HepG2 (cell line): ENCODE measurements at regions not wholly inside any gene's neighbourhood (a gene's known extent, or its start where the extent isn't known, plus 50 kb on each side); places are given as distances from the start of the nearest gene placed in this dataset.

Experiments used
- ATAC-seq: fragments of 200-7000 bp; cut with Tn5 transposase; 3 replicates; pipeline ENCODE4 v1.9.1; 2020; ENCODE audit warnings: mild to moderate bottlenecking, moderate library complexity
- BruUV-seq: library from RNA; stranded (reverse); fragments of 400-500 nt; replicated peaks from 2 replicates; lab custom pipeline; 2021; lab: Mats Ljungman, UMichigan
- CTCF ChIA-PET: fragments of 300-600 bp; formaldehyde crosslinking; extraction: SDS; loops from one replicate; lab custom pipeline; 2021; ENCODE audit warnings: low total read pairs, inconsistent platforms, low intra/inter-chr PET ratio; lab: Yijun Ruan, JAX
- POLR2A ChIA-PET: fragments of 350-600 bp; sonication (Branson Sonifier 250); formaldehyde crosslinking; loops from one replicate; lab custom pipeline; 2020; ENCODE audit warnings: antibody characterized with exemption, inconsistent platforms; lab: Yijun Ruan, JAX
- DNase-seq: peaks from one replicate; pipeline ENCODE4 v3.0.0-alpha.2; 2015; ENCODE audit warnings: low spot score
- FAIRE-seq: peaks from 3 replicates; lab custom pipeline; 2011; peaks lifted over from hg19 to GRCh38; lab: Jason Lieb, UNC
- H2AFZ ChIP-seq: one replicate; pipeline ENCODE4 v1.6.1; 2011; ENCODE audit warnings: low read length, inconsistent platforms
- H3K27ac ChIP-seq: fragments of 300-600 bp; 3 replicates; pipeline ENCODE4 v1.8.0; 2011; ENCODE audit warnings: mixed run types, mild to moderate bottlenecking, mixed read lengths, low read length, inconsistent platforms; ENCODE audit not compliant: insufficient read depth; ENCODE audit errors: extremely low read length
- H3K27me3 ChIP-seq, 2 experiments: fragments of 200-600 bp in 1 of 2; 2 replicates in 1 of 2; 3 replicates in 1 of 2; pipeline versions ENCODE4 v1.6.0 to v1.8.0; 2011; ENCODE audit warnings: low read length in 2 of 2, mild to moderate bottlenecking in 2 of 2, moderate library complexity in 2 of 2, inconsistent platforms in 1 of 2; ENCODE audit not compliant: insufficient read depth in 2 of 2, control insufficient read depth in 1 of 2
- H3K36me3 ChIP-seq, 2 experiments: fragments of 200-600 bp in 1 of 2; replicated peaks in 1 of 2; 2 replicates in 1 of 2; 3 replicates in 1 of 2; pipeline versions ENCODE4 v1.5.1 to v1.8.0; 2011; ENCODE audit warnings: low read length in 2 of 2, inconsistent platforms in 1 of 2; ENCODE audit not compliant: insufficient read depth in 2 of 2, control insufficient read depth in 1 of 2
- H3K4me1 ChIP-seq: 2 replicates; pipeline ENCODE4 v1.5.1; 2012; ENCODE audit warnings: low read length, inconsistent platforms; ENCODE audit not compliant: insufficient read depth
- H3K4me2 ChIP-seq: 2 replicates; pipeline ENCODE4 v1.6.0; 2011; ENCODE audit warnings: low read depth, low read length, inconsistent platforms
- H3K4me3 ChIP-seq, 3 experiments: fragments of 200-600 bp in 1 of 3; sonication (generic), shearing (Covaris generic) in 1 of 3; replicated peaks in 1 of 3; 2 replicates each; pipeline ENCODE4 v1.5.1; 2011 to 2016; ENCODE audit warnings: low read length in 3 of 3, inconsistent platforms in 2 of 3, low read depth in 2 of 3, mild to moderate bottlenecking in 2 of 3, control low read depth in 1 of 3, mixed read lengths in 1 of 3; ENCODE audit not compliant: insufficient read depth in 1 of 3
- H3K79me2 ChIP-seq: one replicate; pipeline ENCODE4 v1.6.1; 2011; ENCODE audit warnings: low read length, inconsistent platforms; ENCODE audit not compliant: insufficient read depth
- H3K9ac ChIP-seq: 2 replicates; pipeline ENCODE4 v1.6.0; 2011; ENCODE audit warnings: mild to moderate bottlenecking, low read depth, low read length, inconsistent platforms; ENCODE audit not compliant: insufficient read depth
- H3K9me3 ChIP-seq: 2 replicates; pipeline ENCODE4 v1.5.1; 2012; ENCODE audit warnings: mild to moderate bottlenecking, low read length
- H4K20me1 ChIP-seq: 2 replicates; pipeline ENCODE4 v1.6.0; 2011; ENCODE audit warnings: inconsistent platforms, mild to moderate bottlenecking, low read length, moderate library complexity; ENCODE audit not compliant: insufficient read depth
- JARID2 ChIP-seq: sonication (generic); formaldehyde crosslinking; IDR thresholded peaks from 2 replicates; pipeline ENCODE4 v1.8.1; 2023; ENCODE audit warnings: missing genetic modification reagents, inconsistent platforms; ENCODE audit not compliant: insufficient replicate concordance
- YEATS4 ChIP-seq: sonication (generic); formaldehyde crosslinking; IDR thresholded peaks from 2 replicates; pipeline ENCODE4 v1.4.0; 2020; ENCODE audit warnings: missing genetic modification reagents, borderline replicate concordance
- ZNF570 ChIP-seq: sonication (generic); formaldehyde crosslinking; IDR thresholded peaks from 2 replicates; pipeline ENCODE4 v1.4.0; 2020; ENCODE audit warnings: mild to moderate bottlenecking, missing genetic modification reagents, borderline replicate concordance
- ZSCAN31 ChIP-seq: sonication (generic); formaldehyde crosslinking; IDR thresholded peaks from 2 replicates; pipeline ENCODE4 v1.5.0; 2020; ENCODE audit warnings: low read depth, mild to moderate bottlenecking, missing genetic modification reagents
- WGBS: methylation state at CpG from one replicate; pipeline ENCODE4 v1.1.6; 2017; ENCODE audit warnings: low lambda C conversion rate; 5-methylcytosine and 5-hydroxymethylcytosine counted together
- in situ Hi-C: cut with HindIII; loops from 2 replicates; pipeline ENCODE4 v1.10.0; 2017; ENCODE audit warnings: low pct_unique_long_range_greater_than_20kb; ENCODE audit not compliant: extremely low pct_ligation_motif_present
- intact Hi-C: fragments of 100-400 bp; cut with micrococcal nuclease; formaldehyde crosslinking; loops from one replicate; pipeline ENCODE4 v1.10.0; 2022; ENCODE audit not compliant: unreplicated experiment
- TF ChIP-seq, protein P1 (sequence below): sonication (generic); formaldehyde crosslinking; IDR thresholded peaks from 2 replicates; pipeline ENCODE4 v1.5.0; 2020; ENCODE audit warnings: missing genetic modification reagents, mild to moderate bottlenecking, borderline replicate concordance
- TF ChIP-seq, protein P2 (sequence below): sonication (generic); formaldehyde crosslinking; IDR thresholded peaks from 2 replicates; pipeline ENCODE4 v1.8.0; 2022; ENCODE audit warnings: missing genetic modification reagents, mild to moderate bottlenecking, moderate library complexity, borderline replicate concordance
- TF ChIP-seq, protein P3 (sequence below): conservative IDR thresholded peaks from 2 replicates; pipeline ENCODE4 v1.6.1; 2018; ENCODE audit warnings: missing genetic modification reagents
- TF ChIP-seq, protein P4 (sequence below): sonication (generic); formaldehyde crosslinking; IDR thresholded peaks from 2 replicates; pipeline ENCODE4 v1.5.0; 2020; ENCODE audit warnings: mild to moderate bottlenecking, missing genetic modification reagents
- TF ChIP-seq, protein P5 (sequence below): sonication (generic); IDR thresholded peaks from 2 replicates; pipeline ENCODE4 v1.6.1; 2016; ENCODE audit warnings: low read depth, borderline replicate concordance

DNA sequence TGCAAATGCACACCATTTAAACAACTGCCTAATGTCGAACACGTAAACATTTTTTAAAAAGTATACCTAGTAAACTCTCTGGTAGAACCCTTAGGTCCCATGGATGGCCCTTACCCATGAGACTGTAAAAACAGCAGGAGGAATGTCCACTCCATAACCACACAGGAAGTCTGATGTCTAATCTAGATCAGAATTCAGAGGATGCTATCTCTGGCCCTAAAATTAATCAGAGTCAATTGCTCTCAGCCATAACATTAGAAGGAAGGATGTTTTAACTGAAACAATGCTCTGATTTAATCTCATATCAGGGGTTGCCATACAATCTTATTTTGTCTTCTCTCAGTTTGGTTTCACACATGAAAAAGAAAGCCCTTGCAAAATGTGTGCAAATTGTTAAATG, 416.3 kb upstream of the PIK3C3 start:
- Histone ChIP-seq H3K79me2 (no peaks in the 10 kb centered on the region), H3K4me1 (no peaks in the 10 kb centered on the region), H4K20me1 (no peaks in the 10 kb centered on the region), H3K27ac (no peak overlapping the region), H3K27me3 (no peaks in the 10 kb centered on the region), H3K9me3 (no peaks in the 10 kb centered on the region), H3K4me2 (no peak overlapping the region), H3K9ac (no peak overlapping the region), H3K36me3 (no peaks in the 10 kb centered on the region), H2AFZ (no peak overlapping the region), H3K4me3 (no peak overlapping the region)
- FAIRE-seq (no peak), DNase-seq (no peak), ATAC-seq (no peak)
- in situ Hi-C loops, result no loop called here
- ChIA-PET POLR2A (no interaction called here), CTCF (no interaction called here)
- intact Hi-C loops, result no loop called here
- 0% methylated on average over 2 of the region's 2 CpGs for WGBS
- BruUV-seq, result no TSS peak
- TF ChIP-seq ZSCAN31 (CRISPR knock-in tag), result no peak
- no peak for TF ChIP-seq ZNF570

DNA sequence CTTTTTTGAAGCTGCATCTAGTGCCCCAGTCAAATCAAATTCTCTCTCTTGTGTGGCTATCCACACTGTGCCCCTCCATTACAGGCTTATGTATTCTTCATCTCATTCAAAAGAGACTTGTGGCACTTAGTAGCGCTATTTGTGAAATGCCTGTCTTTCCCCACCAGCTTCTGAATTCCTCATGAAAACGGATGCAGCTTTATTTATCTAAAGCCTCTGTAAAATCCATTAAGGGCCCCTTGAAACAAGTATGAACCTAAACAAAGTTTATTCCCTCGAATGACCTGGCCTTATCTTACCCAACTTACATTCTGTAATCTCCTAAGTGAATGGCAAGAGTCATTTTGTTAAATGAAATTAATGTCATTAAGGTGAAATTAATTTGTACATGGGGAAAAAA, 417.4 kb upstream of the PIK3C3 start:
- no peaks in the 10 kb centered on the region for H3K79me2 ChIP-seq
- H3K27ac ChIP-seq, result no peak overlapping the region
- H3K4me2 ChIP-seq, result no peak overlapping the region
- ChIA-PET POLR2A (no interaction called here), CTCF (no interaction called here)
- no peak overlapping the region for H3K9ac ChIP-seq
- H3K36me3 ChIP-seq, result no peaks in the 10 kb centered on the region
- in situ Hi-C loops, result no loop called here
- no peak for ATAC-seq
- no peak overlapping the region for H3K4me3 ChIP-seq
- H4K20me1 ChIP-seq, result no peaks in the 10 kb centered on the region
- 2% methylated on average over 3 of the region's 3 CpGs for whole genome bisulfite sequencing
- no peaks in the 10 kb centered on the region for H3K9me3 ChIP-seq
- no TSS peak for BruUV-seq
- no peaks in the 10 kb centered on the region for H3K4me1 ChIP-seq
- intact Hi-C loops, result no loop called here
- FAIRE-seq, result no peak
- no peak overlapping the region for H2AFZ ChIP-seq
- no peak for DNase-seq
- no peaks in the 10 kb centered on the region for H3K27me3 ChIP-seq
- TF ChIP-seq YEATS4 (CRISPR knock-in tag), result no peak
- TF ChIP-seq, protein P1, sequence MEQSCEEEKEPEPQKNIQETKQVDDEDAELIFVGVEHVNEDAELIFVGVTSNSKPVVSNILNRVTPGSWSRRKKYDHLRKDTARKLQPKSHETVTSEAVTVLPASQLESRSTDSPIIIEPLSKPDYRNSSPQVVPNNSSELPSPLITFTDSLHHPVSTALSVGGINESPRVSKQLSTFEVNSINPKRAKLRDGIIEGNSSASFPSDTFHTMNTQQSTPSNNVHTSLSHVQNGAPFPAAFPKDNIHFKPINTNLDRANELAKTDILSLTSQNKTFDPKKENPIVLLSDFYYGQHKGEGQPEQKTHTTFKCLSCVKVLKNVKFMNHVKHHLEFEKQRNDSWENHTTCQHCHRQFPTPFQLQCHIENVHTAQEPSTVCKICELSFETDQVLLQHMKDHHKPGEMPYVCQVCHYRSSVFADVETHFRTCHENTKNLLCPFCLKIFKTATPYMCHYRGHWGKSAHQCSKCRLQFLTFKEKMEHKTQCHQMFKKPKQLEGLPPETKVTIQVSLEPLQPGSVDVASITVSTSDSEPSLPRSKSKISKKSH (CRISPR knock-in tag), result no peak
- no peak for TF ChIP-seq JARID2 (CRISPR knock-in tag)
- TF ChIP-seq, protein P2, sequence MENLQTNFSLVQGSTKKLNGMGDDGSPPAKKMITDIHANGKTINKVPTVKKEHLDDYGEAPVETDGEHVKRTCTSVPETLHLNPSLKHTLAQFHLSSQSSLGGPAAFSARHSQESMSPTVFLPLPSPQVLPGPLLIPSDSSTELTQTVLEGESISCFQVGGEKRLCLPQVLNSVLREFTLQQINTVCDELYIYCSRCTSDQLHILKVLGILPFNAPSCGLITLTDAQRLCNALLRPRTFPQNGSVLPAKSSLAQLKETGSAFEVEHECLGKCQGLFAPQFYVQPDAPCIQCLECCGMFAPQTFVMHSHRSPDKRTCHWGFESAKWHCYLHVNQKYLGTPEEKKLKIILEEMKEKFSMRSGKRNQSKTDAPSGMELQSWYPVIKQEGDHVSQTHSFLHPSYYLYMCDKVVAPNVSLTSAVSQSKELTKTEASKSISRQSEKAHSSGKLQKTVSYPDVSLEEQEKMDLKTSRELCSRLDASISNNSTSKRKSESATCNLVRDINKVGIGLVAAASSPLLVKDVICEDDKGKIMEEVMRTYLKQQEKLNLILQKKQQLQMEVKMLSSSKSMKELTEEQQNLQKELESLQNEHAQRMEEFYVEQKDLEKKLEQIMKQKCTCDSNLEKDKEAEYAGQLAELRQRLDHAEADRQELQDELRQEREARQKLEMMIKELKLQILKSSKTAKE (CRISPR knock-in tag), result no peak
- TF ChIP-seq, protein P3, sequence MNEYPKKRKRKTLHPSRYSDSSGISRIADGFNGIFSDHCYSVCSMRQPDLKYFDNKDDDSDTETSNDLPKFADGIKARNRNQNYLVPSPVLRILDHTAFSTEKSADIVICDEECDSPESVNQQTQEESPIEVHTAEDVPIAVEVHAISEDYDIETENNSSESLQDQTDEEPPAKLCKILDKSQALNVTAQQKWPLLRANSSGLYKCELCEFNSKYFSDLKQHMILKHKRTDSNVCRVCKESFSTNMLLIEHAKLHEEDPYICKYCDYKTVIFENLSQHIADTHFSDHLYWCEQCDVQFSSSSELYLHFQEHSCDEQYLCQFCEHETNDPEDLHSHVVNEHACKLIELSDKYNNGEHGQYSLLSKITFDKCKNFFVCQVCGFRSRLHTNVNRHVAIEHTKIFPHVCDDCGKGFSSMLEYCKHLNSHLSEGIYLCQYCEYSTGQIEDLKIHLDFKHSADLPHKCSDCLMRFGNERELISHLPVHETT (CRISPR knock-in tag), result no peak
- TF ChIP-seq, protein P4, sequence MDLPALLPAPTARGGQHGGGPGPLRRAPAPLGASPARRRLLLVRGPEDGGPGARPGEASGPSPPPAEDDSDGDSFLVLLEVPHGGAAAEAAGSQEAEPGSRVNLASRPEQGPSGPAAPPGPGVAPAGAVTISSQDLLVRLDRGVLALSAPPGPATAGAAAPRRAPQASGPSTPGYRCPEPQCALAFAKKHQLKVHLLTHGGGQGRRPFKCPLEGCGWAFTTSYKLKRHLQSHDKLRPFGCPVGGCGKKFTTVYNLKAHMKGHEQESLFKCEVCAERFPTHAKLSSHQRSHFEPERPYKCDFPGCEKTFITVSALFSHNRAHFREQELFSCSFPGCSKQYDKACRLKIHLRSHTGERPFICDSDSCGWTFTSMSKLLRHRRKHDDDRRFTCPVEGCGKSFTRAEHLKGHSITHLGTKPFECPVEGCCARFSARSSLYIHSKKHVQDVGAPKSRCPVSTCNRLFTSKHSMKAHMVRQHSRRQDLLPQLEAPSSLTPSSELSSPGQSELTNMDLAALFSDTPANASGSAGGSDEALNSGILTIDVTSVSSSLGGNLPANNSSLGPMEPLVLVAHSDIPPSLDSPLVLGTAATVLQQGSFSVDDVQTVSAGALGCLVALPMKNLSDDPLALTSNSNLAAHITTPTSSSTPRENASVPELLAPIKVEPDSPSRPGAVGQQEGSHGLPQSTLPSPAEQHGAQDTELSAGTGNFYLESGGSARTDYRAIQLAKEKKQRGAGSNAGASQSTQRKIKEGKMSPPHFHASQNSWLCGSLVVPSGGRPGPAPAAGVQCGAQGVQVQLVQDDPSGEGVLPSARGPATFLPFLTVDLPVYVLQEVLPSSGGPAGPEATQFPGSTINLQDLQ (CRISPR knock-in tag), result no peak
- TF ChIP-seq, protein P5, sequence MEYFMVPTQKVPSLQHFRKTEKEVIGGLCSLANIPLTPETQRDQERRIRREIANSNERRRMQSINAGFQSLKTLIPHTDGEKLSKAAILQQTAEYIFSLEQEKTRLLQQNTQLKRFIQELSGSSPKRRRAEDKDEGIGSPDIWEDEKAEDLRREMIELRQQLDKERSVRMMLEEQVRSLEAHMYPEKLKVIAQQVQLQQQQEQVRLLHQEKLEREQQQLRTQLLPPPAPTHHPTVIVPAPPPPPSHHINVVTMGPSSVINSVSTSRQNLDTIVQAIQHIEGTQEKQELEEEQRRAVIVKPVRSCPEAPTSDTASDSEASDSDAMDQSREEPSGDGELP, result no peak
